GM12891 (cell line): ENCODE measurements at regions not wholly inside any gene's neighbourhood (a gene's known extent, or its start where the extent isn't known, plus 50 kb on each side); places are given as distances from the start of the nearest gene placed in this dataset.

Experiments
- POLR2A ChIP-seq: IDR thresholded peaks from 2 replicates; pipeline ENCODE4 v1.6.1; 2011; ENCODE audit warnings: low read depth, low read length, control low read depth
- TAF1 ChIP-seq: IDR thresholded peaks from 2 replicates; pipeline ENCODE4 v1.6.1; 2011; ENCODE audit warnings: low read depth, low read length, control low read depth

DNA sequence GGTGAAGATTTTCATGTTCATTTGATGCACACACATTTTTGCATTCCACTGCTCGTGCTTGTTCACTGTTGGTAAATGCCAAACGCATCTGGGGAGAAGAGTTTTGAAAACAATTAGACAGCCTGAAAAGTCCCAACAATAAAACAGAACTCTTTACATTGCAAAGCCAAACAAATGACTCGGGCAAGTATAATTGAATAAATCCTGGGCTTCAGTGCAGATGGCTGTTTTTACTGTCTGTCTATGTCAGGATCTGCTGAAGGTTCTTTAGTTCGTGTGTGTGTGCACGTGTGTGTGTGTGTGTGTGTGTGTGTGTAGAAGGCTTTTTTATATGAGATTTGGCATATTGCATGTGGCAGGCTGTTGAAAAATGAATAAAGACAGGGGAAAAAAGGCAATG lies 277.5 kb upstream of the CDIN1 start:
- no peak for TF ChIP-seq POLR2A
- TF ChIP-seq TAF1, result no peak
